HG02981 (cell line): ENCODE measurements at regions not wholly inside any gene's neighbourhood (a gene's known extent, or its start where the extent isn't known, plus 50 kb on each side); places are given as distances from the start of the nearest gene placed in this dataset.

ENCODE experiments used
- ATAC-seq: cut with Tn5 transposase; IDR thresholded peaks from one replicate; pipeline ENCODE4 v1.9.1; 2021; ENCODE audit warnings: mild to moderate bottlenecking, moderate library complexity; ENCODE audit not compliant: unreplicated experiment

GRCh38 chr10:128902031-128902710 is 564.9 kb upstream of the MGMT start:
- no peak for ATAC-seq

- ATAC-seq: no peak
Measured at GRCh38 chr10:128907155-128907941, 559.7 kb upstream of the MGMT start.

GRCh38 chr10:128908099-128908498 is 558.9 kb upstream of the MGMT start:
- no peak for ATAC-seq

GRCh38 chr10:128908499-128908898 is 558.5 kb upstream of the MGMT start:
- no peak for ATAC-seq

GRCh38 chr10:128912568-128913311 is 554.3 kb upstream of the MGMT start:
- no peak for ATAC-seq

GRCh38 chr10:128914681-128915080 is 552.4 kb upstream of the MGMT start:
- no peak for ATAC-seq

GRCh38 chr10:128915630-128916029 is 551.4 kb upstream of the MGMT start:
- no peak for ATAC-seq

GRCh38 chr10:128916383-128916782 is 550.7 kb upstream of the MGMT start:
- ATAC-seq: no peak

- no peak for ATAC-seq
Measured at GRCh38 chr10:128921389-128922022, 545.5 kb upstream of the MGMT start.

GRCh38 chr10:128922172-128922571 is 544.9 kb upstream of the MGMT start:
- ATAC-seq: no peak

- ATAC-seq: no peak
Measured at GRCh38 chr10:128922619-128923196, 544.3 kb upstream of the MGMT start.

- ATAC-seq: no peak
Measured at GRCh38 chr10:128924918-128925317, 542.1 kb upstream of the MGMT start.

- ATAC-seq: no peak
Measured at GRCh38 chr10:128926711-128927110, 540.3 kb upstream of the MGMT start.

GRCh38 chr10:128927497-128928161 is 539.4 kb upstream of the MGMT start:
- ATAC-seq: no peak

GRCh38 chr10:128928231-128928836 is 538.7 kb upstream of the MGMT start:
- no peak for ATAC-seq

GRCh38 chr10:128929131-128929530 is 537.9 kb upstream of the MGMT start:
- ATAC-seq: no peak

- ATAC-seq: no peak
Measured at GRCh38 chr10:128929767-128930166, 537.3 kb upstream of the MGMT start.

- no peak for ATAC-seq
Measured at GRCh38 chr10:128930515-128930914, 536.5 kb upstream of the MGMT start.

GRCh38 chr10:128932071-128932820 is 534.8 kb upstream of the MGMT start:
- ATAC-seq: no peak
